RWPE1 (cell line): ENCODE measurements at regions not wholly inside any gene's neighbourhood (a gene's known extent, or its start where the extent isn't known, plus 50 kb on each side); places are given as distances from the start of the nearest gene placed in this dataset.

Experiments
- CTCF ChIA-PET: fragments of 350-600 bp; sonication (Branson Sonifier 250); formaldehyde crosslinking; extraction: SDS; loops from one replicate; lab custom pipeline; 2021; lab: Yijun Ruan, JAX
- POLR2A ChIA-PET: fragments of 400-600 bp; formaldehyde crosslinking; extraction: SDS; loops from one replicate; lab custom pipeline; 2020; ENCODE audit warnings: antibody characterized with exemption; ENCODE audit not compliant: low non-redundant PET; lab: Yijun Ruan, JAX
- DNase-seq: peaks from one replicate; pipeline ENCODE4 v3.0.0; 2012; ENCODE audit warnings: low spot score
- H3K27ac ChIP-seq: fragments of 450-650 bp; 2 replicates; pipeline ENCODE4 v1.5.1; 2017
- TF ChIP-seq, protein P1 (sequence below): fragments of 450-650 bp; conservative IDR thresholded peaks from 2 replicates; pipeline ENCODE4 v1.5.1; 2017; ENCODE audit warnings: low read depth, mild to moderate bottlenecking

GRCh38 chr7:68309271-68309670, 1289.0 kb upstream of the AUTS2 start:
- ChIA-PET CTCF (interaction anchor here (0.6 kb wide), 1 partner anchor 9 kb away, joined by 3 read pairs; no protein-coding TSS in a partner anchor), POLR2A (no interaction called here)
- H3K27ac ChIP-seq: no peak overlapping the region
- TF ChIP-seq, protein P1, sequence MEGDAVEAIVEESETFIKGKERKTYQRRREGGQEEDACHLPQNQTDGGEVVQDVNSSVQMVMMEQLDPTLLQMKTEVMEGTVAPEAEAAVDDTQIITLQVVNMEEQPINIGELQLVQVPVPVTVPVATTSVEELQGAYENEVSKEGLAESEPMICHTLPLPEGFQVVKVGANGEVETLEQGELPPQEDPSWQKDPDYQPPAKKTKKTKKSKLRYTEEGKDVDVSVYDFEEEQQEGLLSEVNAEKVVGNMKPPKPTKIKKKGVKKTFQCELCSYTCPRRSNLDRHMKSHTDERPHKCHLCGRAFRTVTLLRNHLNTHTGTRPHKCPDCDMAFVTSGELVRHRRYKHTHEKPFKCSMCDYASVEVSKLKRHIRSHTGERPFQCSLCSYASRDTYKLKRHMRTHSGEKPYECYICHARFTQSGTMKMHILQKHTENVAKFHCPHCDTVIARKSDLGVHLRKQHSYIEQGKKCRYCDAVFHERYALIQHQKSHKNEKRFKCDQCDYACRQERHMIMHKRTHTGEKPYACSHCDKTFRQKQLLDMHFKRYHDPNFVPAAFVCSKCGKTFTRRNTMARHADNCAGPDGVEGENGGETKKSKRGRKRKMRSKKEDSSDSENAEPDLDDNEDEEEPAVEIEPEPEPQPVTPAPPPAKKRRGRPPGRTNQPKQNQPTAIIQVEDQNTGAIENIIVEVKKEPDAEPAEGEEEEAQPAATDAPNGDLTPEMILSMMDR: no peak
- no peak for DNase-seq

DNA sequence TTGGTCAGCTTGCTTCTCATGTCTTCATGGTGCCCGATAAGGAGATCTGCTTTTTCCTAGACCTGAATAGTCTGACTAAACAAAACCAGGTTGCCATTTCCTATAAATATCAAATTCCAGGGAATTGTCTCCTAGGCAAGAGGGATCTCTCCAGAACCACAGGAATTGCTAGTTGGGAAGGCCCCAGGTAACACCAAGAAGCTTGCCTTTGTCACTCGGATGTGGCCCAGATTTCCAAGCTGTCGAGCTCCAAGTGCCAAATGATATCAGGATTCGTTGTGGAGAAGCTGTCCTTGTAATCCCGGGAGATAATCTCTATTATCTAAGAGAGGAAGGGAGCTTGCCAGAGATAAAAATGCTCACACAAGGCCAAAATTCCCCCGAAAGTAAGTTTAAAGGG, 1288.5 kb upstream of the AUTS2 start:
- ChIA-PET CTCF (interaction anchor here (0.6 kb wide), 1 partner anchor 18 kb away, joined by 5 read pairs; no protein-coding TSS in a partner anchor), POLR2A (no interaction called here)
- no peak overlapping the region for H3K27ac ChIP-seq
- TF ChIP-seq, protein P1: no peak
- no peak for DNase-seq

GRCh38 chr7:68311958-68312357, 1286.3 kb upstream of the AUTS2 start:
- H3K27ac ChIP-seq: no peak overlapping the region
- TF ChIP-seq, protein P1: no peak
- POLR2A ChIA-PET: no interaction called here
- no peak for DNase-seq
- CTCF ChIA-PET: no interaction called here

- POLR2A ChIA-PET: no interaction called here
- TF ChIP-seq, protein P1: no peak
- CTCF ChIA-PET: interaction anchor here (0.6 kb wide), 1 partner anchor 973 kb away, joined by 6 read pairs; no protein-coding TSS in a partner anchor
- no peak overlapping the region for H3K27ac ChIP-seq
- DNase-seq: no peak
Measured at GRCh38 chr7:68313806-68314205, 1284.5 kb upstream of the AUTS2 start.

GRCh38 chr7:68314208-68314607, 1284.1 kb upstream of the AUTS2 start:
- POLR2A ChIA-PET: no interaction called here
- H3K27ac ChIP-seq: no peak overlapping the region
- TF ChIP-seq, protein P1: no peak
- no peak for DNase-seq
- CTCF ChIA-PET: interaction anchor here (0.6 kb wide), 1 partner anchor 972 kb away, joined by 6 read pairs; no protein-coding TSS in a partner anchor

GRCh38 chr7:68317476-68317875, 1280.8 kb upstream of the AUTS2 start:
- POLR2A ChIA-PET: no interaction called here
- CTCF ChIA-PET: interaction anchor here (0.5 kb wide), 1 partner anchor 1723 kb away, joined by 3 read pairs; no protein-coding TSS in a partner anchor
- TF ChIP-seq, protein P1: no peak
- DNase-seq: no peak
- no peak overlapping the region for H3K27ac ChIP-seq
